IMR-90 (cell line): ENCODE measurements at regions not wholly inside any gene's neighbourhood (a gene's known extent, or its start where the extent isn't known, plus 50 kb on each side); places are given as distances from the start of the nearest gene placed in this dataset.

Experiments
- ATAC-seq: fragments of 200-7000 bp; cut with Tn5 transposase; 2 replicates; pipeline ENCODE4 v1.9.1; 2020; ENCODE audit warnings: low read depth, mild to moderate bottlenecking, moderate library complexity
- BruUV-seq: library from RNA; stranded (reverse); fragments of 400-500 nt; replicated peaks from 2 replicates; lab custom pipeline; 2021; lab: Mats Ljungman, UMichigan
- CTCF ChIA-PET: fragments of 300-600 bp; formaldehyde crosslinking; extraction: SDS; loops from one replicate; lab custom pipeline; 2021; ENCODE audit warnings: antibody characterized with exemption; lab: Yijun Ruan, JAX
- POLR2A ChIA-PET: fragments of 300-600 bp; sonication (Branson Sonifier 250); formaldehyde crosslinking; loops from one replicate; lab custom pipeline; 2022; ENCODE audit warnings: antibody characterized with exemption; ENCODE audit not compliant: unreplicated experiment; lab: Charles Lee
- DNase-seq: peaks from one replicate; pipeline ENCODE4 v3.0.0; 2013
- H2AFZ ChIP-seq: replicated peaks from 2 replicates; pipeline ENCODE3; 2013; ENCODE audit warnings: low read length, mild to moderate bottlenecking; ENCODE audit not compliant: poor library complexity
- H2AK5ac ChIP-seq: 2 replicates; pipeline ENCODE4 v1.6.1; 2013; ENCODE audit warnings: low read depth, low read length, inconsistent platforms
- H2AK9ac ChIP-seq: replicated peaks from 2 replicates; pipeline ENCODE3; 2013; ENCODE audit warnings: mild to moderate bottlenecking, low read depth, low read length, moderate library complexity; ENCODE audit not compliant: poor library complexity
- H2BK120ac ChIP-seq: 2 replicates; pipeline ENCODE4 v1.6.1; 2013; ENCODE audit warnings: low read depth, low read length, inconsistent platforms
- H2BK15ac ChIP-seq: 3 replicates; pipeline ENCODE4 v1.6.1; 2013; ENCODE audit warnings: low read depth, low read length, inconsistent platforms
- H2BK20ac ChIP-seq: 2 replicates; pipeline ENCODE4 v1.6.1; 2013; ENCODE audit warnings: low read depth, mild to moderate bottlenecking, inconsistent platforms, low read length, moderate library complexity
- H2BK5ac ChIP-seq: 2 replicates; pipeline ENCODE4 v1.6.1; 2013; ENCODE audit warnings: mild to moderate bottlenecking, low read depth, low read length, inconsistent platforms; ENCODE audit not compliant: poor library complexity, severe bottlenecking
- H3K14ac ChIP-seq: replicated peaks from 2 replicates; pipeline ENCODE4 v1.6.1; 2013; ENCODE audit warnings: low read depth, low read length, inconsistent platforms
- H3K18ac ChIP-seq: 2 replicates; pipeline ENCODE4 v1.6.1; 2013; ENCODE audit warnings: low read depth, low read length, control low read depth
- H3K23ac ChIP-seq: 2 replicates; pipeline ENCODE4 v1.6.1; 2013; ENCODE audit warnings: low read depth, low read length, inconsistent platforms
- H3K27ac ChIP-seq: 2 replicates; pipeline ENCODE4 v1.5.1; 2013; ENCODE audit warnings: mild to moderate bottlenecking, control low read depth, low read length; ENCODE audit not compliant: insufficient read depth
- H3K27me3 ChIP-seq: 2 replicates; pipeline ENCODE4 v1.6.1; 2013; ENCODE audit warnings: low read length; ENCODE audit not compliant: control insufficient read depth, insufficient read depth
- H3K36me3 ChIP-seq: 2 replicates; pipeline ENCODE4 v1.6.1; 2013; ENCODE audit warnings: low read length, mixed read lengths; ENCODE audit not compliant: control insufficient read depth, insufficient read depth
- H3K4ac ChIP-seq: 2 replicates; pipeline ENCODE4 v1.6.1; 2013; ENCODE audit warnings: low read depth, low read length, inconsistent platforms
- H3K4me1 ChIP-seq: 2 replicates; pipeline ENCODE4 v1.6.1; 2013; ENCODE audit warnings: low read length, mixed read lengths; ENCODE audit not compliant: control insufficient read depth, insufficient read depth
- H3K4me2 ChIP-seq: 2 replicates; pipeline ENCODE4 v1.6.1; 2013; ENCODE audit warnings: low read depth, mild to moderate bottlenecking, control low read depth, low read length, moderate library complexity
- H3K4me3 ChIP-seq: 2 replicates; pipeline ENCODE4 v1.5.1; 2013; ENCODE audit warnings: low read depth, mild to moderate bottlenecking, control low read depth, low read length, moderate library complexity; ENCODE audit not compliant: insufficient read depth
- H3K56ac ChIP-seq: 2 replicates; pipeline ENCODE4 v1.6.1; 2013; ENCODE audit warnings: low read length, inconsistent platforms; ENCODE audit not compliant: insufficient read depth; ENCODE audit errors: extremely low read depth
- H3K79me1 ChIP-seq, 2 experiments: 2 replicates each; pipeline ENCODE4 v1.6.1; 2013; ENCODE audit warnings: low read length in 2 of 2, inconsistent platforms in 1 of 2, low read depth in 1 of 2
- H3K9ac ChIP-seq: 2 replicates; pipeline ENCODE4 v1.6.1; 2013; ENCODE audit warnings: low read depth, low read length, control low read depth
- H3K9me1 ChIP-seq: 2 replicates; pipeline ENCODE4 v1.6.1; 2013; ENCODE audit warnings: low read length, inconsistent platforms; ENCODE audit not compliant: insufficient read depth
- H3K9me3 ChIP-seq: 2 replicates; pipeline ENCODE4 v1.6.1; 2013; ENCODE audit warnings: low read length; ENCODE audit not compliant: control insufficient read depth, insufficient read depth
- H4K20me1 ChIP-seq: 2 replicates; pipeline ENCODE4 v1.6.1; 2013; ENCODE audit warnings: low read length, inconsistent platforms; ENCODE audit not compliant: insufficient read depth
- H4K5ac ChIP-seq: 2 replicates; pipeline ENCODE4 v1.6.1; 2013; ENCODE audit warnings: mild to moderate bottlenecking, low read depth, low read length, control low read depth
- H4K8ac ChIP-seq, 2 experiments: 2 replicates each; pipeline ENCODE4 v1.6.1; 2013; ENCODE audit warnings: low read depth in 2 of 2, low read length in 2 of 2, control low read depth in 1 of 2, inconsistent platforms in 1 of 2
- H4K91ac ChIP-seq: 2 replicates; pipeline ENCODE4 v1.6.1; 2013; ENCODE audit warnings: low read depth, low read length, inconsistent platforms; ENCODE audit not compliant: insufficient read depth
- BHLHE40 ChIP-seq: fragments of 150-350 bp; IDR thresholded peaks from 2 replicates; pipeline ENCODE4 v1.6.1; 2016; ENCODE audit warnings: mild to moderate bottlenecking, low read depth, low read length
- CEBPB ChIP-seq: IDR thresholded peaks from 2 replicates; pipeline ENCODE4 v1.6.1; 2012; ENCODE audit warnings: low read depth, low read length, improper control_type of control experiment
- CHD1 ChIP-seq: IDR thresholded peaks from 2 replicates; pipeline ENCODE4 v1.6.1; 2012; ENCODE audit warnings: low read depth, low read length, improper control_type of control experiment
- FOS ChIP-seq: fragments of 150-350 bp; IDR thresholded peaks from 2 replicates; pipeline ENCODE4 v1.6.1; 2016; ENCODE audit warnings: low read depth, low read length
- MAFK ChIP-seq: IDR thresholded peaks from 2 replicates; pipeline ENCODE4 v1.6.1; 2012; ENCODE audit warnings: low read depth, low read length, improper control_type of control experiment
- MAZ ChIP-seq: IDR thresholded peaks from 2 replicates; pipeline ENCODE4 v1.6.1; 2012; ENCODE audit warnings: low read depth, mild to moderate bottlenecking, low read length, improper control_type of control experiment, moderate library complexity, borderline replicate concordance
- MXI1 ChIP-seq: IDR thresholded peaks from 2 replicates; pipeline ENCODE4 v1.6.1; 2012; ENCODE audit warnings: low read depth, mild to moderate bottlenecking, low read length, moderate library complexity, borderline replicate concordance
- NFE2L2 ChIP-seq: fragments of 150-350 bp; IDR thresholded peaks from 2 replicates; pipeline ENCODE4 v1.6.1; 2016; ENCODE audit warnings: low read depth, mild to moderate bottlenecking, low read length
- POLR2A ChIP-seq: IDR thresholded peaks from 2 replicates; pipeline ENCODE4 v1.6.1; 2012; ENCODE audit warnings: mild to moderate bottlenecking, low read depth, low read length
- RAD21 ChIP-seq: IDR thresholded peaks from 2 replicates; pipeline ENCODE4 v1.6.1; 2012; ENCODE audit warnings: low read length, improper control_type of control experiment
- RCOR1 ChIP-seq: IDR thresholded peaks from 2 replicates; pipeline ENCODE4 v1.6.1; 2012; ENCODE audit warnings: mild to moderate bottlenecking, low read length, improper control_type of control experiment; ENCODE audit not compliant: insufficient replicate concordance
- RFX5 ChIP-seq: IDR thresholded peaks from 2 replicates; pipeline ENCODE4 v1.8.0; 2012; ENCODE audit warnings: low read depth, mild to moderate bottlenecking, low read length, moderate library complexity
- SMC3 ChIP-seq: fragments of 150-350 bp; IDR thresholded peaks from 2 replicates; pipeline ENCODE4 v1.6.1; 2016; ENCODE audit warnings: low read depth, mild to moderate bottlenecking, antibody characterized with exemption, low read length, moderate library complexity
- WGBS, 2 experiments: methylation state at CpG; one replicate each; pipeline versions ENCODE4 v1.1.5 to v1.1.7; 2013; ENCODE audit warnings: missing lambda C conversion rate in 2 of 2; ENCODE audit not compliant: insufficient read length in 1 of 2; ENCODE audit errors: extremely low coverage in 2 of 2; 5-methylcytosine and 5-hydroxymethylcytosine counted together
- dilution Hi-C: fragments of 300-500 bp; cut with HindIII; formaldehyde crosslinking; loops from one replicate; pipeline ENCODE4 v1.14.3; 2018; ENCODE audit warnings: low sequenced_read_pairs; ENCODE audit not compliant: unreplicated experiment
- in situ Hi-C: fragments of 300-500 bp; cut with MboI; formaldehyde crosslinking; loops from 3 replicates; pipeline ENCODE4 v1.14.3; 2019; ENCODE audit warnings: low sequenced_read_pairs, inconsistent platforms, mixed read lengths
- intact Hi-C: fragments of 100-400 bp; cut with micrococcal nuclease; formaldehyde crosslinking; loops from 2 replicates; pipeline ENCODE4 v1.10.0; 2022
- TF ChIP-seq, protein P1 (sequence below): fragments of 150-350 bp; IDR thresholded peaks from 2 replicates; pipeline ENCODE4 v1.6.1; 2016; ENCODE audit warnings: low read depth, mild to moderate bottlenecking, low read length, moderate library complexity, borderline replicate concordance
- TF ChIP-seq, protein P2 (sequence below): fragments of 150-350 bp; IDR thresholded peaks from 2 replicates; pipeline ENCODE4 v1.6.1; 2017; ENCODE audit warnings: mild to moderate bottlenecking, antibody characterized with exemption, low read length, low read depth
- TF ChIP-seq, protein P3 (sequence below): conservative IDR thresholded peaks from 2 replicates; pipeline ENCODE4 v1.5.1; 2012; ENCODE audit warnings: mild to moderate bottlenecking, low read depth, low read length, improper control_type of control experiment

DNA sequence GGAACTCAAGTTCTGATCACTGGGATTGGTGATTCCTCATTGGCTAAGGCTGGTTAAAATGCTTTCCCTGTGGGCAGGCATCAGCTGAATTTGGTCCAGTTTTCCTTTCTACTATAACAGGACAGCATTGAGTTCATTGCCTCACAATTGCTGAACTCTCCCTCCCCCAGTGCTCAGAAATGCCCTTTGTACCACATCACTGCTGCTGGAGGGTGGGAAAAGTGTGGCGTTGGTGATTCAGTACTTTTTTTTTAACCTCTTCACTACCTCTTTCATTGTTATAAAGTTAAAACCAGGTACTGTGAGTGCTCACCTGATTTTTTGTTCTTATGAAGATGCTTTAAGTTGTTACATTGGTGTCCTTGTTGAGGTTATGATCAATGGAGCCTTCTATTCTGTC, 69.3 kb upstream of the IL2 start:
- Histone ChIP-seq H3K23ac (no peak overlapping the region), H4K20me1 (no peaks in the 10 kb centered on the region), H4K91ac (no peak overlapping the region), H3K4ac (no peak overlapping the region), H3K4me2 (no peak overlapping the region), H2AFZ (no peak overlapping the region), H2BK20ac (no peak overlapping the region), H3K14ac (no peak overlapping the region), H3K4me3 (no peak overlapping the region), H2AK9ac (no peak overlapping the region), H2AK5ac (no peak overlapping the region), H3K9me1 (no peaks in the 10 kb centered on the region), H3K36me3 (no peaks in the 10 kb centered on the region), H2BK5ac (no peak overlapping the region), H3K27me3 (peaks cover 2% of the 10 kb centered on the region; the same call in 1 of the 2 replicates), H2BK15ac (no peak overlapping the region), H3K9ac (no peak overlapping the region), H2BK120ac (no peak overlapping the region), H3K18ac (no peak overlapping the region), H4K8ac (no peak overlapping the region), H3K9me3 (no peaks in the 10 kb centered on the region), H3K56ac (no peak overlapping the region), H4K5ac (no peak overlapping the region), H3K4me1 (no peaks in the 10 kb centered on the region), H3K27ac (no peak overlapping the region), H3K79me1 (no peaks in the 10 kb centered on the region)
- in situ Hi-C loops (no loop called here), intact Hi-C loops (no loop called here), dilution Hi-C loops (no loop called here)
- ChIA-PET POLR2A (no interaction called here), CTCF (no interaction called here)
- no peak for DNase-seq
- ATAC-seq = no peak
- TF ChIP-seq MXI1 (no peak), RAD21 (no peak), RCOR1 (no peak), BHLHE40 (no peak), MAFK (no peak), MAZ (no peak), POLR2A (no peak), SMC3 (no peak), CHD1 (no peak), RFX5 (no peak), NFE2L2 (no peak), CEBPB (no peak), FOS (no peak)
- TF ChIP-seq, protein P1, sequence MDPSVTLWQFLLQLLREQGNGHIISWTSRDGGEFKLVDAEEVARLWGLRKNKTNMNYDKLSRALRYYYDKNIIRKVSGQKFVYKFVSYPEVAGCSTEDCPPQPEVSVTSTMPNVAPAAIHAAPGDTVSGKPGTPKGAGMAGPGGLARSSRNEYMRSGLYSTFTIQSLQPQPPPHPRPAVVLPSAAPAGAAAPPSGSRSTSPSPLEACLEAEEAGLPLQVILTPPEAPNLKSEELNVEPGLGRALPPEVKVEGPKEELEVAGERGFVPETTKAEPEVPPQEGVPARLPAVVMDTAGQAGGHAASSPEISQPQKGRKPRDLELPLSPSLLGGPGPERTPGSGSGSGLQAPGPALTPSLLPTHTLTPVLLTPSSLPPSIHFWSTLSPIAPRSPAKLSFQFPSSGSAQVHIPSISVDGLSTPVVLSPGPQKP = no peak
- TF ChIP-seq, protein P2, sequence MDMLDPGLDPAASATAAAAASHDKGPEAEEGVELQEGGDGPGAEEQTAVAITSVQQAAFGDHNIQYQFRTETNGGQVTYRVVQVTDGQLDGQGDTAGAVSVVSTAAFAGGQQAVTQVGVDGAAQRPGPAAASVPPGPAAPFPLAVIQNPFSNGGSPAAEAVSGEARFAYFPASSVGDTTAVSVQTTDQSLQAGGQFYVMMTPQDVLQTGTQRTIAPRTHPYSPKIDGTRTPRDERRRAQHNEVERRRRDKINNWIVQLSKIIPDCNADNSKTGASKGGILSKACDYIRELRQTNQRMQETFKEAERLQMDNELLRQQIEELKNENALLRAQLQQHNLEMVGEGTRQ = no peak
- TF ChIP-seq, protein P3, sequence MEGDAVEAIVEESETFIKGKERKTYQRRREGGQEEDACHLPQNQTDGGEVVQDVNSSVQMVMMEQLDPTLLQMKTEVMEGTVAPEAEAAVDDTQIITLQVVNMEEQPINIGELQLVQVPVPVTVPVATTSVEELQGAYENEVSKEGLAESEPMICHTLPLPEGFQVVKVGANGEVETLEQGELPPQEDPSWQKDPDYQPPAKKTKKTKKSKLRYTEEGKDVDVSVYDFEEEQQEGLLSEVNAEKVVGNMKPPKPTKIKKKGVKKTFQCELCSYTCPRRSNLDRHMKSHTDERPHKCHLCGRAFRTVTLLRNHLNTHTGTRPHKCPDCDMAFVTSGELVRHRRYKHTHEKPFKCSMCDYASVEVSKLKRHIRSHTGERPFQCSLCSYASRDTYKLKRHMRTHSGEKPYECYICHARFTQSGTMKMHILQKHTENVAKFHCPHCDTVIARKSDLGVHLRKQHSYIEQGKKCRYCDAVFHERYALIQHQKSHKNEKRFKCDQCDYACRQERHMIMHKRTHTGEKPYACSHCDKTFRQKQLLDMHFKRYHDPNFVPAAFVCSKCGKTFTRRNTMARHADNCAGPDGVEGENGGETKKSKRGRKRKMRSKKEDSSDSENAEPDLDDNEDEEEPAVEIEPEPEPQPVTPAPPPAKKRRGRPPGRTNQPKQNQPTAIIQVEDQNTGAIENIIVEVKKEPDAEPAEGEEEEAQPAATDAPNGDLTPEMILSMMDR = no peak
- no CpG with 5 or more reads among the region's 1 CpG for WGBS, 2 experiments
- no TSS peak for BruUV-seq
